H1 (cell line): ENCODE measurements at regions not wholly inside any gene's neighbourhood (a gene's known extent, or its start where the extent isn't known, plus 50 kb on each side); places are given as distances from the start of the nearest gene placed in this dataset.

Experiments
- ASH2L ChIP-seq: fragments of 200-600, 300-600 bp; sonication (generic); IDR thresholded peaks from one replicate; pipeline ENCODE4 v1.7.1; 2017; ENCODE audit warnings: low read length
- GTF2F1 ChIP-seq: IDR thresholded peaks from 2 replicates; pipeline ENCODE4 v1.6.1; 2012; ENCODE audit warnings: low read depth, low read length, improper control_type of control experiment, borderline replicate concordance
- JUN ChIP-seq: IDR thresholded peaks from 2 replicates; pipeline ENCODE4 v1.6.1; 2011; ENCODE audit warnings: low read depth, mild to moderate bottlenecking, improper control_type of control experiment, low read length
- TEAD4 ChIP-seq: IDR thresholded peaks from 2 replicates; pipeline ENCODE4 v1.6.1; 2012; ENCODE audit warnings: low read depth, low read length, inconsistent platforms, mixed read lengths

GRCh38 chr21:35249636-35250035 is 200.5 kb upstream of the RUNX1 start (continued):
- TF ChIP-seq GTF2F1 (no peak), ASH2L (no peak), JUN (no peak), TEAD4 (no peak)
- TF ChIP-seq, all 59 proteins: peak for 0
